IMR-90 (cell line): ENCODE measurements at regions not wholly inside any gene's neighbourhood (a gene's known extent, or its start where the extent isn't known, plus 50 kb on each side); places are given as distances from the start of the nearest gene placed in this dataset.

Source experiments
- ATAC-seq: fragments of 200-7000 bp; cut with Tn5 transposase; 2 replicates; pipeline ENCODE4 v1.9.1; 2020; ENCODE audit warnings: low read depth, mild to moderate bottlenecking, moderate library complexity
- BruUV-seq: library from RNA; stranded (reverse); fragments of 400-500 nt; replicated peaks from 2 replicates; lab custom pipeline; 2021; lab: Mats Ljungman, UMichigan
- CTCF ChIA-PET: fragments of 300-600 bp; formaldehyde crosslinking; extraction: SDS; loops from one replicate; lab custom pipeline; 2021; ENCODE audit warnings: antibody characterized with exemption; lab: Yijun Ruan, JAX
- POLR2A ChIA-PET: fragments of 300-600 bp; sonication (Branson Sonifier 250); formaldehyde crosslinking; loops from one replicate; lab custom pipeline; 2022; ENCODE audit warnings: antibody characterized with exemption; ENCODE audit not compliant: unreplicated experiment; lab: Charles Lee
- DNase-seq: peaks from one replicate; pipeline ENCODE4 v3.0.0; 2013
- H2AFZ ChIP-seq: replicated peaks from 2 replicates; pipeline ENCODE3; 2013; ENCODE audit warnings: low read length, mild to moderate bottlenecking; ENCODE audit not compliant: poor library complexity
- H2AK5ac ChIP-seq: 2 replicates; pipeline ENCODE4 v1.6.1; 2013; ENCODE audit warnings: low read depth, low read length, inconsistent platforms
- H2AK9ac ChIP-seq: replicated peaks from 2 replicates; pipeline ENCODE3; 2013; ENCODE audit warnings: mild to moderate bottlenecking, low read depth, low read length, moderate library complexity; ENCODE audit not compliant: poor library complexity
- H2BK120ac ChIP-seq: 2 replicates; pipeline ENCODE4 v1.6.1; 2013; ENCODE audit warnings: low read depth, low read length, inconsistent platforms
- H2BK15ac ChIP-seq: 3 replicates; pipeline ENCODE4 v1.6.1; 2013; ENCODE audit warnings: low read depth, low read length, inconsistent platforms
- H2BK20ac ChIP-seq: 2 replicates; pipeline ENCODE4 v1.6.1; 2013; ENCODE audit warnings: low read depth, mild to moderate bottlenecking, inconsistent platforms, low read length, moderate library complexity
- H2BK5ac ChIP-seq: 2 replicates; pipeline ENCODE4 v1.6.1; 2013; ENCODE audit warnings: mild to moderate bottlenecking, low read depth, low read length, inconsistent platforms; ENCODE audit not compliant: poor library complexity, severe bottlenecking
- H3K14ac ChIP-seq: replicated peaks from 2 replicates; pipeline ENCODE4 v1.6.1; 2013; ENCODE audit warnings: low read depth, low read length, inconsistent platforms
- H3K18ac ChIP-seq: 2 replicates; pipeline ENCODE4 v1.6.1; 2013; ENCODE audit warnings: low read depth, low read length, control low read depth
- H3K23ac ChIP-seq: 2 replicates; pipeline ENCODE4 v1.6.1; 2013; ENCODE audit warnings: low read depth, low read length, inconsistent platforms
- H3K27ac ChIP-seq: 2 replicates; pipeline ENCODE4 v1.5.1; 2013; ENCODE audit warnings: mild to moderate bottlenecking, control low read depth, low read length; ENCODE audit not compliant: insufficient read depth
- H3K27me3 ChIP-seq: 2 replicates; pipeline ENCODE4 v1.6.1; 2013; ENCODE audit warnings: low read length; ENCODE audit not compliant: control insufficient read depth, insufficient read depth
- H3K36me3 ChIP-seq: 2 replicates; pipeline ENCODE4 v1.6.1; 2013; ENCODE audit warnings: low read length, mixed read lengths; ENCODE audit not compliant: control insufficient read depth, insufficient read depth
- H3K4ac ChIP-seq: 2 replicates; pipeline ENCODE4 v1.6.1; 2013; ENCODE audit warnings: low read depth, low read length, inconsistent platforms
- H3K4me1 ChIP-seq: 2 replicates; pipeline ENCODE4 v1.6.1; 2013; ENCODE audit warnings: low read length, mixed read lengths; ENCODE audit not compliant: control insufficient read depth, insufficient read depth
- H3K4me2 ChIP-seq: 2 replicates; pipeline ENCODE4 v1.6.1; 2013; ENCODE audit warnings: low read depth, mild to moderate bottlenecking, control low read depth, low read length, moderate library complexity
- H3K4me3 ChIP-seq: 2 replicates; pipeline ENCODE4 v1.5.1; 2013; ENCODE audit warnings: low read depth, mild to moderate bottlenecking, control low read depth, low read length, moderate library complexity; ENCODE audit not compliant: insufficient read depth
- H3K56ac ChIP-seq: 2 replicates; pipeline ENCODE4 v1.6.1; 2013; ENCODE audit warnings: low read length, inconsistent platforms; ENCODE audit not compliant: insufficient read depth; ENCODE audit errors: extremely low read depth
- H3K79me1 ChIP-seq, 2 experiments: 2 replicates each; pipeline ENCODE4 v1.6.1; 2013; ENCODE audit warnings: low read length in 2 of 2, inconsistent platforms in 1 of 2, low read depth in 1 of 2
- H3K9ac ChIP-seq: 2 replicates; pipeline ENCODE4 v1.6.1; 2013; ENCODE audit warnings: low read depth, low read length, control low read depth
- H3K9me1 ChIP-seq: 2 replicates; pipeline ENCODE4 v1.6.1; 2013; ENCODE audit warnings: low read length, inconsistent platforms; ENCODE audit not compliant: insufficient read depth
- H3K9me3 ChIP-seq: 2 replicates; pipeline ENCODE4 v1.6.1; 2013; ENCODE audit warnings: low read length; ENCODE audit not compliant: control insufficient read depth, insufficient read depth
- H4K20me1 ChIP-seq: 2 replicates; pipeline ENCODE4 v1.6.1; 2013; ENCODE audit warnings: low read length, inconsistent platforms; ENCODE audit not compliant: insufficient read depth
- H4K5ac ChIP-seq: 2 replicates; pipeline ENCODE4 v1.6.1; 2013; ENCODE audit warnings: mild to moderate bottlenecking, low read depth, low read length, control low read depth
- H4K8ac ChIP-seq, 2 experiments: 2 replicates each; pipeline ENCODE4 v1.6.1; 2013; ENCODE audit warnings: low read depth in 2 of 2, low read length in 2 of 2, control low read depth in 1 of 2, inconsistent platforms in 1 of 2
- H4K91ac ChIP-seq: 2 replicates; pipeline ENCODE4 v1.6.1; 2013; ENCODE audit warnings: low read depth, low read length, inconsistent platforms; ENCODE audit not compliant: insufficient read depth
- CEBPB ChIP-seq: IDR thresholded peaks from 2 replicates; pipeline ENCODE4 v1.6.1; 2012; ENCODE audit warnings: low read depth, low read length, improper control_type of control experiment
- NFE2L2 ChIP-seq: fragments of 150-350 bp; IDR thresholded peaks from 2 replicates; pipeline ENCODE4 v1.6.1; 2016; ENCODE audit warnings: low read depth, mild to moderate bottlenecking, low read length
- WGBS, 2 experiments: methylation state at CpG; one replicate each; pipeline versions ENCODE4 v1.1.5 to v1.1.7; 2013; ENCODE audit warnings: missing lambda C conversion rate in 2 of 2; ENCODE audit not compliant: insufficient read length in 1 of 2; ENCODE audit errors: extremely low coverage in 2 of 2; 5-methylcytosine and 5-hydroxymethylcytosine counted together
- dilution Hi-C: fragments of 300-500 bp; cut with HindIII; formaldehyde crosslinking; loops from one replicate; pipeline ENCODE4 v1.14.3; 2018; ENCODE audit warnings: low sequenced_read_pairs; ENCODE audit not compliant: unreplicated experiment
- in situ Hi-C: fragments of 300-500 bp; cut with MboI; formaldehyde crosslinking; loops from 3 replicates; pipeline ENCODE4 v1.14.3; 2019; ENCODE audit warnings: low sequenced_read_pairs, inconsistent platforms, mixed read lengths
- intact Hi-C: fragments of 100-400 bp; cut with micrococcal nuclease; formaldehyde crosslinking; loops from 2 replicates; pipeline ENCODE4 v1.10.0; 2022

GRCh38 chr1:194298007-194298598 lies 1111.7 kb upstream of the B3GALT2 start:
- Histone ChIP-seq H3K27ac (no peak overlapping the region), H4K5ac (no peak overlapping the region), H4K8ac (no peak overlapping the region), H3K9me3 (no peaks in the 10 kb centered on the region), H3K14ac (no peak overlapping the region), H3K18ac (no peak overlapping the region), H2AK5ac (no peak overlapping the region), H2AFZ (no peak overlapping the region), H4K91ac (no peak overlapping the region), H3K56ac (no peak overlapping the region), H3K4me3 (no peak overlapping the region), H3K4me1 (no peaks in the 10 kb centered on the region; the same call in 1 of the 2 replicates), H3K23ac (no peak overlapping the region), H3K4me2 (no peak overlapping the region), H3K4ac (no peak overlapping the region), H3K36me3 (no peaks in the 10 kb centered on the region), H2BK5ac (no peak overlapping the region), H2AK9ac (no peak overlapping the region), H2BK20ac (no peak overlapping the region), H2BK15ac (no peak overlapping the region), H3K9me1 (0 out of 2 replicates have a peak, but pooled peaks cover 3% of the 10 kb centered on the region), H3K27me3 (no peaks in the 10 kb centered on the region), H3K79me1 (no peaks in the 10 kb centered on the region), H3K9ac (no peak overlapping the region), H4K20me1 (no peaks in the 10 kb centered on the region), H2BK120ac (peak overlapping the region; percentile 26; the same call in 1 of the 2 replicates)
- dilution Hi-C loops (no loop called here), intact Hi-C loops (loop anchor here (5.0 to 10.0 kb wide), 2 partner anchors 303 to 891 kb away; no protein-coding TSS in a partner anchor), in situ Hi-C loops (loop anchor here (25.0 kb wide), 1 partner anchor 1111 kb away; the partner anchor contains the start of gene B3GALT2)
- POLR2A ChIA-PET: no interaction called here
- WGBS, 2 experiments: no CpG with 5 or more reads among the region's 1 CpG
- no TSS peak for BruUV-seq
- ATAC-seq (no peak), DNase-seq (peak; percentile 1)
- peak; percentile 55 for TF ChIP-seq CEBPB
- TF ChIP-seq NFE2L2: no peak
- CTCF ChIA-PET: no interaction called here
